ENCODE measurements at regions not wholly inside any gene's neighbourhood (a gene's known extent, or its start where the extent isn't known, plus 50 kb on each side); places are given as distances from the start of the nearest gene placed in this dataset.

- TF ChIP-seq CTCF (IDR thresholded peaks at IDR 0.05; ENCODE audit: poor library complexity, severe bottlenecking) (no peak), RAD21 (conservative IDR thresholded peaks at IDR 0.05) (no peak), REST (IDR thresholded peaks at IDR 0.05; ENCODE audit: borderline replicate concordance) (no peak), EZH2 (IDR thresholded peaks at IDR 0.05; ENCODE audit: borderline replicate concordance, insufficient read depth, low read length, poor library complexity, severe bottlenecking) (no peak), TAF1 (IDR thresholded peaks at IDR 0.05; ENCODE audit: low read depth) (no peak), POLR2AphosphoS5 (IDR thresholded peaks at IDR 0.05) (no peak), SMC3 (conservative IDR thresholded peaks at IDR 0.05; ENCODE audit: poor library complexity) (no peak)
Observed at GRCh38 chr11:116137753-116138152, 633.5 kb upstream of the CADM1 start.

Data from neural cell (in vitro differentiated cells).